GF-D8 (cell line): ENCODE measurements at regions not wholly inside any gene's neighbourhood (a gene's known extent, or its start where the extent isn't known, plus 50 kb on each side); places are given as distances from the start of the nearest gene placed in this dataset.
"Not testable (repeated sequence)": the region's sequence is repeated elsewhere in the genome, so short reads cannot be mapped to it uniquely, and the experiment has no call there.

ENCODE experiments used
- DNase-seq: peaks from one replicate; lab custom pipeline; 2025; lab: John Stamatoyannopoulos, UW

DNA sequence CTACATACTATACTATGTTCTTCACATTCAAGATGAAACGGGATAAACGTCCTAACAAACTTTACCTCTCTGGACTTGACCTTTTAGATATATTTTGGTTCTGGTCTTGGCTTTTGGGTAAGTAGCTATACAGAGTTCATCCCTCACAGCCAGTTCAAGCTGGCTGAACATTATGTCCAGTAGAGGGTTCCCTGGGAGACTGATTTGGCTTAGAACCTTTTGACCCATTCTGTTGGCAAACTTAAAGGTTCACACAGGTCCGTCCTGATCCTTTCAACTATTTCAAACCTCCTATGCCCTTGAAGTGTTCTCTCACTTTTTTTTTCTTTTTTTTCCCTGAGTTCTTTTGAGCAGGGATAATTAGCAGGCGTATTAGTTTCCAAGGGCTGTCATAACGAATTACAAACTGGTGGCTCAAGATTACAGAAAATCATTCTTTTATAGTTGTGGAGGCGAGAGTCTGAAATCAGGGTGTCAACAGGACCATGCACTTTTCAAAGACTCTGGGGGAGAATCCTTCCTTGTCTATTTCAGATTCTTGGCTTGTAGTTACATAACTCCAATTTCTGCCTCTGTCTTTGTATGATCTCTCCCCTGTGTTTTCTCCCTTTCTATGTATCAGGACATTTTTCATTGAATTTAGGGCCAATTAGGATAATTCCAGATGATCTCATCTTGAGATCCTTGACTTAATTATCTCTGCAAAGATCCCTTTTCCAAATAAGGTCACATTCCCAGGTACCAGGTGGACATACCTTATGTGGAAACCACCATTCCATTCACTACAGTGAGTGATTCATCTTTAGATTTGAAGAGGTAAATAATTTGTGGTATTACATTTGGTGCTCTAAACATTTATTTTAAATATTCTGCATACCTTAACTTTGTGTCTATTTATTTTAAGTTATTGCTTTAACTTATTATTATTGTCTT, 257.4 kb upstream of the USP25 start:
- DNase-seq: no peak

- not testable (repeated sequence) for DNase-seq
Observed at GRCh38 chr21:15477773-15478172, 252.0 kb upstream of the USP25 start.

- DNase-seq: no peak
Observed at GRCh38 chr21:15480160-15480559, 249.6 kb upstream of the USP25 start.

DNA sequence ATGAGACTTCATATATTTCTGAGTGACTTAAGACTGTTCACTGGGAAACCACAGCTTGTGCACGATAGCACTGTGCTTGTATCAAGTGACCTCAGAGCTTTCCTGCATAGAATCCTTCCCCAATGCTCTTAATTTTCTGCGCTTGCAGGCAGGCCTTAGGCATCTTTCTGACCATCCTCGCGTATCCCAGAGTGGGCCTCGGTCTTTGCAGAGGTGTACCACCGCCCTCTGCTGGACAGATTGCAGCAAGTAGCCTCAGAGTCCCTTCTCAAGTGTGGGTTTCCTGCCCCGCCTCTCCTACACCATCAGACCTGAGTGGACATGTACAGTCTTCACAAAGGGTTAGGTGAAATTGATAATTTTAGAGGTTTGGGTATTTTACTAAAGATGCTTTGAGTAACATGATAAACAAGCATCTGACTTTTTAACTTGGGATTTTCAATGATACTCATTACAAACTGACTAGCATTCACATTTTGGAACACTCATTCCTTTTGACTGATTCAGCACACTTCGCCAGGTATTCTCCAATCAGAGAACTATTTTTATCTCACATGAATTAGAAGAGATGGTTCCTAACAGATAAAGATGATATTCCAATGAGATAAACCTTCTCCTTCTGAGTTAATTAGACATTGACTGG, 246.5 kb upstream of the USP25 start:
- DNase-seq: peak; percentile 43

DNA sequence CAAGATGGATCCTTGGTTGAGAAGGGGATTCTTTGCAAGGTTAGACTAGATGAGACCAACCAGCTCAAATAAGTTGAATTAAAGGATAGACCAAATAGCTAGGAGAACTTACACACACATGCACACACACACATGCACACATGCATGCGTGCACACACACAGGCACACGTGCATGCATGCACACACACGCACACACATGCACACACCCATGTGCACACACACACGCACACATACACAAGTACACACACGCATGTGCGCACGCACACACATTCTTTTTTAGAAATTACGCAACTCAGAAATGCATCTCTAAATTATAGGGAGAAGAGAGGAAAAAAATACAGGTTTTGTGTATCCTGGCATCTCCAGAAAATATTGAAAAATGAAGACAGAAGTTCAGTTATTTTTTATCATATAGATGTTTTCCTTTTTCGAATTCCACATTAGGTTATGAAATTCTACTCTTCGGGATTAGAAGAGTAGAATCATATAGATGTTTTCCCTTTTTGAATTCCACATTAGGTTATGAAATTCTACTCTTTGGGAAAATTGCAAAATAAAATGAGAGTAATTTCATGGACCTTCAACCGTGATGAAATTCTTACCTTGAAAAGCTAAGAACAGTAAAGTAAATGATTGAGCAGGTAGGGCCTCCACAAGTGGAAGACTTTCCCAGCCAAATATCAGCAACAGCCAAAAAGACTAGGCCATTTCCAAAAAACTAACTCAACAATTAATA, 243.2 kb upstream of the USP25 start:
- DNase-seq: no peak

- no peak for DNase-seq
Observed at GRCh38 chr21:15487196-15487550, 242.6 kb upstream of the USP25 start.

DNA sequence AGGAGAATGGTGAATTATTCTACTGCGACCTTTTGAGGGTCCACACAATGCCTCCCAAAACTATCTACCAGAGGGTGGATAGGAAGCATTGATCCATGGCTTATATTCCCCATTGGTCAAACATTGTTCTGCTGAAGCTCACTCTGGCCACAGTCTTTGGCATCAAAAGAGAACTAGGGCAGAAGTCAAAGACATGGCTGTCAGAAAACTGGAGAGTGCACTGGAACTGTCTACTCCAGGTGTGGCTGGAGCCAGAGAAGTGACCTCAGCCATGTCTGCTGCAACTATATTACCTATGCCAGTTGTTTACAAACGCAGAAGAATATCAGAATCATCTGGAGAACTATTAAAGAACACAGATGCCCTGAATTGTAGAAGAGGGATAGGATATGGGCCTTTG, 238.7 kb upstream of the USP25 start:
- DNase-seq: no peak

DNA sequence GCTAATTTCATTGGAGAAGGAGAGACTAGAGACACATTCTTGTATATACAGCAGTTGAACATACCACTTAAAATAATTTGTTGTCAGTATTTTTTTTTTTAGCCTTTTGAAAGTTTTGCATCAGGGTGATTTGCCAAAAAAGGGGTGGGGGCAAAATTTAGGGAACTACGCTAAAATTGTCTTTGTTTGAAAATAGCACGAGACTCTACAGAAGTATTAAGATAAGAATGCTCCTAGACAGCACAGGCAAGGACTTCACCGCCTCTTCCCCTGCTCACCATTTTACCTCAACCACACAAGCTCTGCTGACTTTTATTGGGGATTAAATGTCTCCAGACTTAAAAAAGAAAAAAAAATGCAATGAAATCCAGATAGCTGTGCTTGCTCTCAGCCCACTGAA, 236.1 kb upstream of the USP25 start:
- no peak for DNase-seq

GRCh38 chr21:15494481-15494880, 235.3 kb upstream of the USP25 start:
- no peak for DNase-seq

DNA sequence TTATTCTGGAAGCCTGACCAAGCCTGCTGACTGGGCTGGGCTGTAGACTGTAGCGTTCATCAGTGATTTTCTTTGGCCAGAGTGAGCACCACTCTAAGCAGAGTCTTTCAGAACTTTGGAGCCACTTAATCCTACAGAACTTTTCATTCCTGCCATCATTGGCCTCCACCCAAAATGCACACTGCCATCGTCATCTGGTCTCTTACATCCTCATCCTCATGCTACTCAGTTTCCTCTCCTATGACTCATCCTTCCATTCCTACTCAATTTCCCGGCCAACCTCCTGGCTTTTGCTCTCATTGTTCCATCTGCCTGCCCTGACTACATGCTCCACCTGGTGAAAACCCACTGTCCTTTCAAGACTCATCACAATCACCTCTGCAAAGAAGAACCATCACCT, 233.8 kb upstream of the USP25 start:
- DNase-seq: no peak

DNA sequence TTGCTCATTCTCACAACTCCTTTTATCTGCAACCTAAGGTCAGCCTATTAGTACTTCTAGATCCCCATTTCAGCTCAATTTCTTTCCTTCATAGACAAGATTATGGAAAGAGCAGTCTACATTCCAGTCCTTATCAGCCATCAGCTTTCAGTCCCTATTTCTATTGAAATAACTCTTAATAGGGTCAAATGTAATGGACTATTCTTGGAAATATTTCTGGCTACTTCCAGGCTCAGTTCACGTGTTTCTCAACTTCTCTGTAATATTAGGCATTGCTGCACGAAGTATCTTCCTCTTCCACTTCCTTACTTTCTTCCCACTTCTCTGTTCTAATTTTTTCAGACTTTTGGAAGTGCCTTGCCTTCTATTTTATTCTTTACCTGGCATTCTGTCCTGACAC, 232.9 kb upstream of the USP25 start:
- DNase-seq: no peak

DNA sequence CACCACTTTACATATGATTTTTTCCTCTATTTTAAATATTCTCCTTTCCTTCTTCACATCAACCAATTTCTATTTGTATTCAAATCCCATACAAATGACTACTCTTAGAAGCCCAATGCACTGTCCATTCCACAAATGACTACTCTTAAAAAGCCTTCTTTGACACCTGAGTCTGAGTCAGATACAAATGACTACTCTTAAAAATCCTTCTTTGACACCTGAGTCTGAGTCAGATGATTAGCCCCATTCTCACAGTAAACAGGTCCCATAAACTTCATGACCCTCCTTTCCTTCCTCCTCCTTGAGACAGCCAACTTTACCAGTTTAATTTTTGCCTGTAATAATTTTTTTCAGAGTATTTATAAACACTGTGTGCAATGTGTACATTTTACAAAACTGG, 231.3 kb upstream of the USP25 start:
- no peak for DNase-seq

GRCh38 chr21:15506086-15506485, 223.7 kb upstream of the USP25 start:
- no peak for DNase-seq

- no peak for DNase-seq
Observed at GRCh38 chr21:15508554-15508953, 221.2 kb upstream of the USP25 start.

DNA sequence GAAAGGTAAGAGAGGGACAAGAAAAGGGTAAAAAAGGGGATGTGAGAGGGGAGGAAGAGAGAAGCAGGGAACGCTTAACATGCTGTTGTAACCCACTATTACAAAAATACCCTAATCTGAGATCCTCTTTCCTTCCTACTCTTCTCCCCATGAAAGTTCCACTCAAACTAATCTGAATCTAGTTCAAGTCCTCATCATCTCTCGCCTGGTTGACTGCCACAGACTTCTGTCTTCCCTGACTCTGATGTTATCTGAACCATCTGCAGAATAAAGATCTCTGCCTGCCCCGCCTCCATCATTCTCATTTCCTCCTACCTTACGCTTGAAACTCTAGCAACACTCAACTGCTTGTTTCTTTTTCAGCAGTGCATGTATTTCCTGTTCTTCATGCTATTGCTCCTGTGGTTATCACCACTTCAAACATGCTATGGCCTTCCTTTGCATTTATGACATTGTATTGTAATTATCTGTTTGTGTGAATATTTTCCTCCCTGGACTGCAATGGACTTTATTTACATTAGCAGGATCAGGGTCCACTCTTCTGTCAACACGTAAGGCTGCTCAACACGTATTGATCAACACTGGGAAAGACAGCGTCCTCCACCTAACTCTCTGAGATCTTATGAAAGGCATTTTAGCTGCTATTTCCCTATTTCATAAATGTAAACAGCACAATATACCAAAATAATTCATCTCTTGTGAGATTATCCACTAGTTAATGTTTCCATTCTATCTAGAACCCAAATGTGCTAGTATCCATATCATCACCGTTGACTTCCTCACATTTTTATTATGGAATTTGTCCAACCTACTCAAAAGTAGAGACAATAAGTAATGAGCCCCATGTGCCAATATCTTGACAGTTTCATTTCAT, 215.5 kb upstream of the USP25 start:
- DNase-seq: no peak

GRCh38 chr21:15515908-15516307, 213.9 kb upstream of the USP25 start:
- no peak for DNase-seq

DNA sequence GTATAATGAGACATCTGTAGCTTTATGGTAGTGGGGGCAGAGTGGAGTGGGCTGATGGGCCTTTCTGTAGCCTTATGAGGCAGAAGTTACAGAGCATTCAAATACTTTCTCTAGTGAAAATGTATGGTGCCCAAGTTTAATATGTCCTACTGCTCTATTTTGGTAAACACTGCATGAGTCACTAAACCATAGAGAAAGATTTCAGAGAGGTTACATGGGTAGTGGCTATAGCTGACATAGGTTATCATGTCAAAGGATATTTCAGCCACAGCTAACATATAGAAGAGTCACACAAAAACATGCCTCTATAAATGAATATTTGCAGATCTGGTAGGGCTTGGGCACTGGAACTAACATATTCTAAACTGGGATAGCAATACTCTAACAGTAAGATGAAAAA, 212.4 kb upstream of the USP25 start:
- no peak for DNase-seq

DNA sequence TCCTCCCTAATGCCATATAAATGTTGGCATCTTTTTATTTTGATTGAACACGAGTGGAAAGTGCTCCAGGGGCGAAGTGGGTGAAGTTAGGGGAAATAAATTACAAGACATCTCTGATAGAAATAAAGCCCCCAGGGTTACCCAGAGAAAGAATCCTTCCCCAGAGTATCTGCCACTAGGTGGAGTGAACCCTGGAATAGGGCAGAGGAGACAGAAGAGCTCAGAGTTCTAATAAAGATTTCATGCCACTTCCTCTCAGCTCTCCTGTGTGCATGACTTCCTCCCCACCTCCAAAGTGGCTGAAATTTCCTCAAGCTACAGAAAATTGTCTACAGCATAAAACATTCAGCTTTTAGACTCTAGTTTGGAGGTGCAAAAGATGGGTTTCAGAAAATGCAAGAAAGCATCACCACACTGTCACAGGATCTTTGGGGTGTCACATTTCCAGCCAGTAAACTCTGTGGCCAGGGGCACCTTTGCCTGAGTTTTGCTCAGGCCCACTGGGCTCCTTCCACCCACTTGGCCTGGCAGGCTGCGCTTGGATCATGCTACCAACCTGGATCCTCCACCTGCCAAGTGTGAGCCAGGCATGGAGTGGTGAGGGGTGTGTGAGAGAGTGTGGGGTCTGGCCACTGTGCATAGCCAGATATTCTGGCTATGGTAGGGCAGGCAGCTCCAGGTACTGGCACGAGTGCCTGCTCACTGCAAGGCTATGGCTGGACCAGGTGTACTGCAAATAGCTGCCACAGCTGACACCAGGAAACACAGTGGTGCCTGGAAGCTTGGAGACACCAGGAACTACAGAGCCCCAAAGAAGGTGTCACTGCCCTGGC, 208.8 kb upstream of the USP25 start:
- no peak for DNase-seq

DNA sequence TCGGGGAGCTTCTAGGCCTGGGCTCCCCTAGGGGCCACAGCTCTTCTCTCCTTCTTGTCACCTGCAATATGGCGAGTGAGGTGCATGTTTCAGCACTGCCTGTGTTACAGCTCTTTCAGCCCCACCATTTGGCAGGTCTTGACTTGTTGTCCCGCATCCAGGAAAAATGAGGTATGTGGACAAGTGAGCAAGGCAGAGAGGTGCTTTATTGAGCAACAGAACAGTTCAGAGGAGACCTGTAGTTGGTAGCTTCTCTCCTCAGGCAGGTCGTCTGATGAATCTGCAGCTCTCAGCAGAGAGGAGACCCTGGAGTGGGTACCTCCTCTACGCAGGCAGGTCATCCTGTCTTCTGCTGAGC, 208.2 kb upstream of the USP25 start:
- DNase-seq: no peak

- DNase-seq: no peak
Observed at GRCh38 chr21:15522148-15522547, 207.6 kb upstream of the USP25 start.

GRCh38 chr21:15524855-15525254, 204.9 kb upstream of the USP25 start:
- DNase-seq: no peak
